ENCODE measurements at regions not wholly inside any gene's neighbourhood (a gene's known extent, or its start where the extent isn't known, plus 50 kb on each side); places are given as distances from the start of the nearest gene placed in this dataset.
"Not testable (repeated sequence)": the region's sequence is repeated elsewhere in the genome, so short reads cannot be mapped to it uniquely, and the experiment has no call there.

DNA sequence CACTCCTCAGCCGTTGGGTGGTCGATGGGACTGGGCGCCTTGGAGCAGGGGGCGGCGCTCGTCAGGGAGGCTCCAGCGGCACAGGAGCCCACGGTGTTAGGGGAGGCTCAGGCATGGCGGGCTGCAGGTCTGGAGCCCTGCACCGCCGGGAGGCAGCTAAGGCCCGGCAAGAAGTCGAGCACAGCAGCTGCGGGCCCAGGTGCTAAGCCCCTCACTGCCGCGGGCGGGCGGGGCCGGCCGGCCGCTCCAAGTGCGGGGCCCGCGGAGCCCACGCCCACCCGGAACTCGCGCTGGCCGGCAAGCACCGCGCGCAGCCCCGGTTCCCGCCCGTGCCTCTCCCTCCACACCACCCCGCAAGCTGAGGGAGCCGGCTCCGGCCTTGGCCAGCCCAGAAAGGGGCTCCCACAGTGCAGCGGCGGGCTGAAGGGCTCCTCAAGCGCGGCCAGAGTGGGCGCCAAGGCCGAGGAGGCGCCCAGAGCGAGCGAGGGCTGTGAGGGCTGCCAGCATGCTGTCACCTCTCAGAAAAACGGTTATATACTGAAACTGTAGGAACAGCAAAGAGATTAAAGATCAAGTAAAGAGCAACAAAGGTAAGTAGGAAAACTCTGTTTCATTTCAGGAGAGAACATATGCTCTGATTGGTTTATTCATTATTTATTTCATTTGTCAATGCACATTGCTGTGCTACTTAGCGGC is 419.0 kb upstream of the CNTNAP2 start:
- TF ChIP-seq CTCF (IDR thresholded peaks at IDR 0.05; ENCODE audit: low read depth, low read length, poor library complexity, severe bottlenecking); EZH2phosphoT487 (IDR thresholded peaks at IDR 0.05; ENCODE audit: borderline replicate concordance, low read length): not testable (repeated sequence)
